IMR-90 (cell line): ENCODE measurements at regions not wholly inside any gene's neighbourhood (a gene's known extent, or its start where the extent isn't known, plus 50 kb on each side); places are given as distances from the start of the nearest gene placed in this dataset.

Experiments
- ATAC-seq: fragments of 200-7000 bp; cut with Tn5 transposase; 2 replicates; pipeline ENCODE4 v1.9.1; 2020; ENCODE audit warnings: low read depth, mild to moderate bottlenecking, moderate library complexity
- BruUV-seq: library from RNA; stranded (reverse); fragments of 400-500 nt; replicated peaks from 2 replicates; lab custom pipeline; 2021; lab: Mats Ljungman, UMichigan
- CTCF ChIA-PET: fragments of 300-600 bp; formaldehyde crosslinking; extraction: SDS; loops from one replicate; lab custom pipeline; 2021; ENCODE audit warnings: antibody characterized with exemption; lab: Yijun Ruan, JAX
- POLR2A ChIA-PET: fragments of 300-600 bp; sonication (Branson Sonifier 250); formaldehyde crosslinking; loops from one replicate; lab custom pipeline; 2022; ENCODE audit warnings: antibody characterized with exemption; ENCODE audit not compliant: unreplicated experiment; lab: Charles Lee
- DNase-seq: peaks from one replicate; pipeline ENCODE4 v3.0.0; 2013
- H2AFZ ChIP-seq: replicated peaks from 2 replicates; pipeline ENCODE3; 2013; ENCODE audit warnings: low read length, mild to moderate bottlenecking; ENCODE audit not compliant: poor library complexity
- H2AK5ac ChIP-seq: 2 replicates; pipeline ENCODE4 v1.6.1; 2013; ENCODE audit warnings: low read depth, low read length, inconsistent platforms
- H2AK9ac ChIP-seq: replicated peaks from 2 replicates; pipeline ENCODE3; 2013; ENCODE audit warnings: mild to moderate bottlenecking, low read depth, low read length, moderate library complexity; ENCODE audit not compliant: poor library complexity
- H2BK120ac ChIP-seq: 2 replicates; pipeline ENCODE4 v1.6.1; 2013; ENCODE audit warnings: low read depth, low read length, inconsistent platforms
- H2BK15ac ChIP-seq: 3 replicates; pipeline ENCODE4 v1.6.1; 2013; ENCODE audit warnings: low read depth, low read length, inconsistent platforms
- H2BK20ac ChIP-seq: 2 replicates; pipeline ENCODE4 v1.6.1; 2013; ENCODE audit warnings: low read depth, mild to moderate bottlenecking, inconsistent platforms, low read length, moderate library complexity
- H2BK5ac ChIP-seq: 2 replicates; pipeline ENCODE4 v1.6.1; 2013; ENCODE audit warnings: mild to moderate bottlenecking, low read depth, low read length, inconsistent platforms; ENCODE audit not compliant: poor library complexity, severe bottlenecking
- H3K14ac ChIP-seq: replicated peaks from 2 replicates; pipeline ENCODE4 v1.6.1; 2013; ENCODE audit warnings: low read depth, low read length, inconsistent platforms
- H3K18ac ChIP-seq: 2 replicates; pipeline ENCODE4 v1.6.1; 2013; ENCODE audit warnings: low read depth, low read length, control low read depth
- H3K23ac ChIP-seq: 2 replicates; pipeline ENCODE4 v1.6.1; 2013; ENCODE audit warnings: low read depth, low read length, inconsistent platforms
- H3K27ac ChIP-seq: 2 replicates; pipeline ENCODE4 v1.5.1; 2013; ENCODE audit warnings: mild to moderate bottlenecking, control low read depth, low read length; ENCODE audit not compliant: insufficient read depth
- H3K27me3 ChIP-seq: 2 replicates; pipeline ENCODE4 v1.6.1; 2013; ENCODE audit warnings: low read length; ENCODE audit not compliant: control insufficient read depth, insufficient read depth
- H3K36me3 ChIP-seq: 2 replicates; pipeline ENCODE4 v1.6.1; 2013; ENCODE audit warnings: low read length, mixed read lengths; ENCODE audit not compliant: control insufficient read depth, insufficient read depth
- H3K4ac ChIP-seq: 2 replicates; pipeline ENCODE4 v1.6.1; 2013; ENCODE audit warnings: low read depth, low read length, inconsistent platforms
- H3K4me1 ChIP-seq: 2 replicates; pipeline ENCODE4 v1.6.1; 2013; ENCODE audit warnings: low read length, mixed read lengths; ENCODE audit not compliant: control insufficient read depth, insufficient read depth
- H3K4me2 ChIP-seq: 2 replicates; pipeline ENCODE4 v1.6.1; 2013; ENCODE audit warnings: low read depth, mild to moderate bottlenecking, control low read depth, low read length, moderate library complexity
- H3K4me3 ChIP-seq: 2 replicates; pipeline ENCODE4 v1.5.1; 2013; ENCODE audit warnings: low read depth, mild to moderate bottlenecking, control low read depth, low read length, moderate library complexity; ENCODE audit not compliant: insufficient read depth
- H3K56ac ChIP-seq: 2 replicates; pipeline ENCODE4 v1.6.1; 2013; ENCODE audit warnings: low read length, inconsistent platforms; ENCODE audit not compliant: insufficient read depth; ENCODE audit errors: extremely low read depth
- H3K79me1 ChIP-seq, 2 experiments: 2 replicates each; pipeline ENCODE4 v1.6.1; 2013; ENCODE audit warnings: low read length in 2 of 2, inconsistent platforms in 1 of 2, low read depth in 1 of 2
- H3K9ac ChIP-seq: 2 replicates; pipeline ENCODE4 v1.6.1; 2013; ENCODE audit warnings: low read depth, low read length, control low read depth
- H3K9me1 ChIP-seq: 2 replicates; pipeline ENCODE4 v1.6.1; 2013; ENCODE audit warnings: low read length, inconsistent platforms; ENCODE audit not compliant: insufficient read depth
- H3K9me3 ChIP-seq: 2 replicates; pipeline ENCODE4 v1.6.1; 2013; ENCODE audit warnings: low read length; ENCODE audit not compliant: control insufficient read depth, insufficient read depth
- H4K20me1 ChIP-seq: 2 replicates; pipeline ENCODE4 v1.6.1; 2013; ENCODE audit warnings: low read length, inconsistent platforms; ENCODE audit not compliant: insufficient read depth
- H4K5ac ChIP-seq: 2 replicates; pipeline ENCODE4 v1.6.1; 2013; ENCODE audit warnings: mild to moderate bottlenecking, low read depth, low read length, control low read depth
- H4K8ac ChIP-seq, 2 experiments: 2 replicates each; pipeline ENCODE4 v1.6.1; 2013; ENCODE audit warnings: low read depth in 2 of 2, low read length in 2 of 2, control low read depth in 1 of 2, inconsistent platforms in 1 of 2
- H4K91ac ChIP-seq: 2 replicates; pipeline ENCODE4 v1.6.1; 2013; ENCODE audit warnings: low read depth, low read length, inconsistent platforms; ENCODE audit not compliant: insufficient read depth
- USF2 ChIP-seq: fragments of 150-350 bp; IDR thresholded peaks from 2 replicates; pipeline ENCODE4 v1.6.1; 2017; ENCODE audit warnings: mild to moderate bottlenecking, antibody characterized with exemption, low read length, low read depth
- WGBS, 2 experiments: methylation state at CpG; one replicate each; pipeline versions ENCODE4 v1.1.5 to v1.1.7; 2013; ENCODE audit warnings: missing lambda C conversion rate in 2 of 2; ENCODE audit not compliant: insufficient read length in 1 of 2; ENCODE audit errors: extremely low coverage in 2 of 2; 5-methylcytosine and 5-hydroxymethylcytosine counted together
- dilution Hi-C: fragments of 300-500 bp; cut with HindIII; formaldehyde crosslinking; loops from one replicate; pipeline ENCODE4 v1.14.3; 2018; ENCODE audit warnings: low sequenced_read_pairs; ENCODE audit not compliant: unreplicated experiment
- in situ Hi-C: fragments of 300-500 bp; cut with MboI; formaldehyde crosslinking; loops from 3 replicates; pipeline ENCODE4 v1.14.3; 2019; ENCODE audit warnings: low sequenced_read_pairs, inconsistent platforms, mixed read lengths
- intact Hi-C: fragments of 100-400 bp; cut with micrococcal nuclease; formaldehyde crosslinking; loops from 2 replicates; pipeline ENCODE4 v1.10.0; 2022

- ATAC-seq = no peak
- no peak overlapping the region for H2BK5ac ChIP-seq
- H2AK5ac ChIP-seq = no peak overlapping the region
- no peak overlapping the region for H3K4me3 ChIP-seq
- H4K8ac ChIP-seq = no peak overlapping the region
- H3K56ac ChIP-seq = no peak overlapping the region
- no peak overlapping the region for H3K27ac ChIP-seq
- no peak for DNase-seq
- no peak overlapping the region for H3K18ac ChIP-seq
- ChIA-PET POLR2A (no interaction called here), CTCF (no interaction called here)
- no peak overlapping the region for H2BK20ac ChIP-seq
- H4K5ac ChIP-seq = no peak overlapping the region
- H2BK15ac ChIP-seq = no peak overlapping the region
- dilution Hi-C loops = no loop called here
- no peaks in the 10 kb centered on the region for H3K9me1 ChIP-seq
- no peak overlapping the region for H4K91ac ChIP-seq
- H2AK9ac ChIP-seq = no peak overlapping the region
- no peak overlapping the region for H2AFZ ChIP-seq
- H3K9me3 ChIP-seq = no peaks in the 10 kb centered on the region
- H3K4me2 ChIP-seq = no peak overlapping the region
- in situ Hi-C loops = no loop called here
- H3K79me1 ChIP-seq = no peaks in the 10 kb centered on the region
- H3K23ac ChIP-seq = no peak overlapping the region
- peaks cover 1% of the 10 kb centered on the region; the same call in 1 of the 2 replicates for H3K4me1 ChIP-seq
- no CpG with 5 or more reads among the region's 3 CpGs for WGBS, 2 experiments
- no peaks in the 10 kb centered on the region for H3K36me3 ChIP-seq
- H3K4ac ChIP-seq = no peak overlapping the region
- peaks cover 35% of the 10 kb centered on the region for H3K27me3 ChIP-seq
- no peak overlapping the region for H2BK120ac ChIP-seq
- H3K9ac ChIP-seq = no peak overlapping the region
- intact Hi-C loops = no loop called here
- H4K20me1 ChIP-seq = no peaks in the 10 kb centered on the region
- no peak for TF ChIP-seq USF2
- H3K14ac ChIP-seq = no peak overlapping the region
- BruUV-seq = no TSS peak
Observed at GRCh38 chr11:130813638-130814037, 102.6 kb downstream of the SNX19 start.
